Mesodermal cell (in vitro differentiated cells): ENCODE measurements at regions not wholly inside any gene's neighbourhood (a gene's known extent, or its start where the extent isn't known, plus 50 kb on each side); places are given as distances from the start of the nearest gene placed in this dataset.
"Not testable (repeated sequence)": the region's sequence is repeated elsewhere in the genome, so short reads cannot be mapped to it uniquely, and the experiment has no call there.

ENCODE experiments used
- H3K27ac ChIP-seq: 2 replicates; pipeline ENCODE4 v1.7.0; 2013; ENCODE audit warnings: mild to moderate bottlenecking, low read depth, low read length, moderate library complexity; ENCODE audit not compliant: severe bottlenecking
- H3K36me3 ChIP-seq: 2 replicates; pipeline ENCODE4 v1.7.1; 2013; ENCODE audit warnings: mild to moderate bottlenecking, low read length, moderate library complexity; ENCODE audit not compliant: control insufficient read depth, insufficient read depth
- H3K4me1 ChIP-seq: one replicate; pipeline ENCODE4 v1.7.1; 2013; ENCODE audit warnings: mild to moderate bottlenecking, low read length; ENCODE audit not compliant: insufficient read depth, control insufficient read depth, poor library complexity, severe bottlenecking
- H3K4me3 ChIP-seq: 2 replicates; pipeline ENCODE4 v1.7.0; 2013; ENCODE audit warnings: low read length, control low read depth, mild to moderate bottlenecking; ENCODE audit not compliant: insufficient read depth, poor library complexity, severe bottlenecking; ENCODE audit errors: extremely low read depth
- H3K9me3 ChIP-seq: 2 replicates; pipeline ENCODE4 v1.7.1; 2013; ENCODE audit warnings: mild to moderate bottlenecking, low read length, moderate library complexity; ENCODE audit not compliant: control insufficient read depth
- WGBS, 2 experiments: methylation state at CpG; one replicate each; pipeline ENCODE4 v1.1.5; 2013; ENCODE audit warnings: missing lambda C conversion rate in 2 of 2; ENCODE audit not compliant: insufficient coverage in 2 of 2; 5-methylcytosine and 5-hydroxymethylcytosine counted together

- H3K9me3 ChIP-seq, result no peaks in the 10 kb centered on the region
- no CpG with 5 or more reads among the region's 2 CpGs for WGBS, 2 experiments
- no peak overlapping the region for H3K4me3 ChIP-seq
- no peaks in the 10 kb centered on the region for H3K4me1 ChIP-seq
- H3K27ac ChIP-seq, result no peak overlapping the region
- H3K36me3 ChIP-seq, result no peaks in the 10 kb centered on the region
Measured at GRCh38 chr13:50229960-50230661, 214.9 kb downstream of the KCNRG start.

DNA sequence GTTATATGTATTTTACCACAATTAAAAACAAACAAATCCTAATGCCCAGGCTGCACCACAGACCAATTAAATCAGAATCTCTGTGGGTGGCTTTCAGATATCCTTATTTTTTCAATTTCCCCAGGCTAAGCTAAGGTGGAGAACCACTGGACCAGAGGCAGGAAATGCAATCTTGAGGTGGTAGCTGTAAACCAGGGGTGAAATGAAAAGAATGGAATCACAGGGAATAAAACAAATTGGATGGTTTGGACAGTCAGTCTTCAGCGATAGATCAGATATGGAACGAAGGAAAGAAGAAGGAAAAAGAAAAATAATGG is 215.4 kb downstream of the KCNRG start:
- H3K9me3 ChIP-seq, result no peaks in the 10 kb centered on the region
- H3K36me3 ChIP-seq, result no peaks in the 10 kb centered on the region
- H3K4me3 ChIP-seq, result no peak overlapping the region
- 89 to 97% methylated on average over 2 of the region's 2 CpGs for WGBS, 2 experiments
- H3K27ac ChIP-seq, result no peak overlapping the region
- no peaks in the 10 kb centered on the region for H3K4me1 ChIP-seq

- not testable (repeated sequence) for H3K36me3 ChIP-seq, H3K9me3 ChIP-seq, H3K4me1 ChIP-seq, H3K4me3 ChIP-seq, H3K27ac ChIP-seq
- 97 to 100% methylated on average over 5 of the region's 5 CpGs for whole genome bisulfite sequencing, 2 experiments
Measured at GRCh38 chr13:50233574-50233973, 218.3 kb downstream of the KCNRG start.

GRCh38 chr13:50235604-50236342 is 220.5 kb downstream of the KCNRG start:
- WGBS, 2 experiments, result 100% methylated on average over 1 of the region's 6 CpGs; no CpG with 5 or more reads in 1 of the 2 experiments
- Histone ChIP-seq H3K27ac (no peak overlapping the region), H3K4me3 (no peak overlapping the region), H3K9me3 (no peaks in the 10 kb centered on the region), H3K4me1 (peaks cover 7% of the 10 kb centered on the region), H3K36me3 (no peaks in the 10 kb centered on the region)

DNA sequence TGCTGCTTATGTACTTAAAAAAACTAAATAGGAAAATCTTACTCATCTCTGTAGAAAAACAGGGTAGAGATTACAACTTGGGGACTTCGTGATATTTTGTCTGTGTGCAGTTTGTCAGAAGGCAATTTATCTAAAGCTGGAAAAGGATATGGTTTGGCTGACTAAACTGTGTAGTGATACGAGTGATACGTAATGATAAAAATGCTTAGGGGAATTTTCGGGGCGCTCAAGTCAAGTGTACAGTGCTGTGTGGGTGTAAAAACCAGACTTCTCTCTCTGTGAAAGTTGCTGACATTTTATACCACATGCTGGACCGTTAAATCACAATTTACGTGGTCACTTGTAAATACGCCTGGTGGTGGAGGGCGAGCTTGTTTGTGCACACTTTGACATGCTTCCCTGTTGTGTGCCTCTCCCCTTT is 221.7 kb downstream of the KCNRG start:
- peaks cover 11% of the 10 kb centered on the region for H3K4me1 ChIP-seq
- H3K36me3 ChIP-seq, result no peaks in the 10 kb centered on the region
- WGBS, 2 experiments, result 86 to 87% methylated on average over 9 of the region's 9 CpGs
- H3K4me3 ChIP-seq, result no peak overlapping the region
- H3K9me3 ChIP-seq, result no peaks in the 10 kb centered on the region
- no peak overlapping the region for H3K27ac ChIP-seq

GRCh38 chr13:50238922-50239321 is 223.7 kb downstream of the KCNRG start:
- peaks cover 11% of the 10 kb centered on the region for H3K4me1 ChIP-seq
- no peaks in the 10 kb centered on the region for H3K36me3 ChIP-seq
- no peaks in the 10 kb centered on the region for H3K9me3 ChIP-seq
- H3K27ac ChIP-seq, result no peak overlapping the region
- no peak overlapping the region for H3K4me3 ChIP-seq
- WGBS, 2 experiments, result no CpG with 5 or more reads among the region's 1 CpG

DNA sequence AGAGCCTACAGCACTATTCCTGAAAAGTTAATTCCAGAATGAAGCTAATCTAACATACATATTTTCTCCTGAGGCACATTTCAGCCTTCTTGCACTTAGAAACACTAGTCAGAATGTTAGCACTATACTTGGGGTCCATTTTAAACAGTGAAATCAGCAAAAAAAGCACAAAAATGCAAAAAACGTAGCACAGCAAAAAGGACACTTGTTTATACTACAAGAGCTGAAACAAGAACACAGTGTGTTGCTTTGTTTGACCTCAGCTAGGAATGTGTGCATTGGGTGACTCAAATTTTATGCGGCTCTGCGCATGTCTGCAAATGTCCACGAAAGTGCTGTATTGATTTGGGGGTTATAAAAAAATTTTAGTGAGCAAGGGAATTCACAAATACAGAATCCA is 226.2 kb downstream of the KCNRG start:
- 38% methylated on average over 1 of the region's 4 CpGs; no CpG with 5 or more reads in 1 of the 2 experiments for WGBS, 2 experiments
- no peaks in the 10 kb centered on the region for H3K36me3 ChIP-seq

DNA sequence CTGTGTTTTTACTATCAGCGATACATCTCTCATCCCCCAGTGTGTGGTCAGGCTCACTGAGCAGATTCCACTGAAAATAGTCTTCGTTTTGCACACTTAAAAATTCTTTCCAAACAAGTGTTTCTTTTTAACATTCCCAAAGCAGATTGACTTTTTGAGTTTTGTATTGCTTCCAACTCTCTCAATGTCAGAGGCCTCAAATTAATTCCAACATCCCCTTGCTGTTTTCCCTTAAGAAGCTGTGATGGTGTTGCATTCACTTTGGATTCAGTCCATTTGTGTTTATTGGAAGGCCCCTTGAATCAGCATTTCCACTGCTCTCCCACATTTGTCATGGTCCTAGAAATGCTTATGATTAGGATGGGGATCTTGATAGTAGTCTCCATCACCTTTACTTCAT is 228.7 kb downstream of the KCNRG start:
- Histone ChIP-seq H3K4me1 (peaks cover 26% of the 10 kb centered on the region), H3K36me3 (no peaks in the 10 kb centered on the region), H3K9me3 (no peaks in the 10 kb centered on the region), H3K27ac (no peak overlapping the region), H3K4me3 (no peak overlapping the region)
- 90 to 97% methylated on average over 2 of the region's 2 CpGs for WGBS, 2 experiments

More for the DNA sequence above, 226.2 kb downstream of the KCNRG start:
- H3K27ac ChIP-seq, result no peak overlapping the region
- no peaks in the 10 kb centered on the region for H3K9me3 ChIP-seq
- H3K4me3 ChIP-seq, result no peak overlapping the region
- H3K4me1 ChIP-seq, result peaks cover 26% of the 10 kb centered on the region

DNA sequence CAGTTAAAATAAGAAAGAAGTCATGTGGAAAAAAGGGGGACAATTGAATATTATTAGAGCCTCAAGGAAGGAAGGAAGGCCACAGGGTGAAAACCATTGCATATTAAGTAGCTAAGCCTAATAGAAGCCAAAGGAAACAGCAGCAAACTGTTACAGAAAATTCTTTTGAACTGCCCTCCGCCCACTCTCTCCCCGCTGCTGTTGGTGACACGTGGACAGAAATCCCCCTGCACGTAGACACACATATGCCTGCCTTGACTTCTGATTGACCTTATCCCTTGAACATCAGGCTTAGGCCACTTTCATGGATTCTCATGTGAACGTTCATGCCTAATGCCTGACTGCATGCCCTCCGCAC is 229.1 kb downstream of the KCNRG start:
- WGBS, 2 experiments, result 83 to 88% methylated on average over 5 to 6 of the region's 6 CpGs
- H3K9me3 ChIP-seq, result no peaks in the 10 kb centered on the region
- peaks cover 26% of the 10 kb centered on the region for H3K4me1 ChIP-seq
- no peaks in the 10 kb centered on the region for H3K36me3 ChIP-seq
- peak overlapping the region; percentile 66 for H3K27ac ChIP-seq
- H3K4me3 ChIP-seq, result no peak overlapping the region

DNA sequence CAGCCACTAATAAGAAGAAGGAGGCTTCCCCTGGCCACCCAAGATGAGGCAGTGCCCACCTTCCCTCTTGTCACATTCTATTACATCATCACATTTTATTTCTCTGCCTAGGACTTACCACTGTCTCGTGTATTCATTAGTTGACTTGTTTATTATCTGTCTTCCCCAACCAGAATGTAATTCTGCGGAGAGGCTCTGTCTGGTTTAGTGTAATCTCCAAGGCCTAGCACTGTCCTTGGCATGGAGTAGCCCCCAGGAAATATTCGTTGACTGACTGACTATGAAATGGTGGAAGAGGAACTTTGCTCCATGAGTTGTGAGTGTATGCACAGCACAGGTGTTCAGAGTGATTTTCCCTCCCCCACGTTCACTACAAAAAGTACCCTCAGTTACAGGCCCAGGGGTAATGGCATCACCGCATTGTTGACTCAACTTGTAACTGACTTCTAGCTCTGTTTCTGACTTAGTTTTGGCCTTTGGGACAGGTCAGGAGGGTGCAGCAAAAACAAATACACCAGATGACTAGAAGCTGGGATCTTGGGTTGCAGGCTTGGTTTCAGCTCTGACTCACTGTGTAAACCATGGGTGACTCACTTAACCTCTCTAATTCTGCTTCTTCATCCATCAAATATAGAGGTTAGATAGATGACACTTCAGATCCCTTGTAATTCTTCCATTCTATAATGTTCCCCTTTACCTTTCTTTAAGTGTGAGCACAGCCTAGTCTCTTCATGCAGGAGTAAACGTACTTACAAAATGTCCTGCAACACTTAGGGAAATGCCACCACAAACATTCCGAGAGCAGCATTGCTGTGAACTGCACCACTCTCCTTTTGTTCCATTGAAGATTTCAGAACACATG is 229.7 kb downstream of the KCNRG start:
- 76 to 85% methylated on average over 5 to 6 of the region's 7 CpGs for WGBS, 2 experiments
- Histone ChIP-seq H3K4me3 (no peak overlapping the region), H3K4me1 (peaks cover 26% of the 10 kb centered on the region), H3K9me3 (no peaks in the 10 kb centered on the region), H3K36me3 (no peaks in the 10 kb centered on the region), H3K27ac (peak overlapping the region; percentile 66)
